ENCODE measurements at regions not wholly inside any gene's neighbourhood (a gene's known extent, or its start where the extent isn't known, plus 50 kb on each side); places are given as distances from the start of the nearest gene placed in this dataset.

GRCh38 chr4:111453216-111453615 is 692.0 kb upstream of the FAM241A start:
- H2BK15ac ChIP-seq (ENCODE audit: low read length): no peak overlapping the region
- TF ChIP-seq KDM4A (IDR thresholded peaks at IDR 0.05; ENCODE audit: low read depth, low read length, severe bottlenecking) (no peak), CHD2 (IDR thresholded peaks at IDR 0.05; ENCODE audit: low read length) (no peak), JUND (IDR thresholded peaks at IDR 0.05; ENCODE audit: low read length) (no peak), EGR1 (IDR thresholded peaks at IDR 0.05; ENCODE audit: borderline replicate concordance, low read depth, low read length) (no peak), GTF2F1 (IDR thresholded peaks at IDR 0.05; ENCODE audit: borderline replicate concordance, low read depth, low read length) (no peak), POLR2AphosphoS5 (IDR thresholded peaks at IDR 0.05; ENCODE audit: low read depth, low read length) (no peak), NRF1 (IDR thresholded peaks at IDR 0.05; ENCODE audit: low read depth, low read length) (no peak), JUN (IDR thresholded peaks at IDR 0.05; ENCODE audit: low read depth, low read length) (no peak), TCF12 (IDR thresholded peaks at IDR 0.05; ENCODE audit: low read depth, low read length) (no peak), SAP30 (IDR thresholded peaks at IDR 0.05; ENCODE audit: insufficient read depth, insufficient replicate concordance, low read length) (no peak), RFX5 (IDR thresholded peaks at IDR 0.05; ENCODE audit: borderline replicate concordance, low read depth, low read length) (no peak), FOSL1 (IDR thresholded peaks at IDR 0.05; ENCODE audit: insufficient read depth, low read depth, low read length) (no peak), KDM5A (IDR thresholded peaks at IDR 0.05; ENCODE audit: low read length) (no peak), POLR2A (IDR thresholded peaks at IDR 0.05; ENCODE audit: control extremely low read depth in 1 of 2, low read depth in 2 of 2, low read length in 2 of 2) (no peak), TBP (IDR thresholded peaks at IDR 0.05; ENCODE audit: low read depth, low read length) (no peak), PHF8 (conservative IDR thresholded peaks at IDR 0.05; ENCODE audit: low read depth, low read length) (no peak)
- TF ChIP-seq, protein P1, sequence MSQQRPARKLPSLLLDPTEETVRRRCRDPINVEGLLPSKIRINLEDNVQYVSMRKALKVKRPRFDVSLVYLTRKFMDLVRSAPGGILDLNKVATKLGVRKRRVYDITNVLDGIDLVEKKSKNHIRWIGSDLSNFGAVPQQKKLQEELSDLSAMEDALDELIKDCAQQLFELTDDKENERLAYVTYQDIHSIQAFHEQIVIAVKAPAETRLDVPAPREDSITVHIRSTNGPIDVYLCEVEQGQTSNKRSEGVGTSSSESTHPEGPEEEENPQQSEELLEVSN (IDR thresholded peaks at IDR 0.05): no peak

More at GRCh38 chr4:111453216-111453615, 692.0 kb upstream of the FAM241A start:
- no peak for FAIRE-seq
- Histone ChIP-seq H3K18ac (ENCODE audit: extremely low read depth, low read length) (no peak overlapping the region), H3K4me3 (ENCODE audit: extremely low read depth in 1 of 4, insufficient read depth in 2 of 4, low read depth in 3 of 4, low read length in 4 of 4) (no peak overlapping the region), H3K27me3 (replicated peaks in 1 of 4; ENCODE audit: control insufficient read depth in 3 of 4, extremely low read depth in 1 of 4, insufficient read depth in 3 of 4, low read length in 3 of 4) (no peaks in the 10 kb centered on the region), H3K9me3 (ENCODE audit: insufficient read depth in 2 of 2, low read depth in 1 of 2, low read length in 1 of 2) (no peaks in the 10 kb centered on the region), H4K5ac (ENCODE audit: insufficient read length, low read depth, low read length) (no peak overlapping the region), H3K14ac (ENCODE audit: insufficient read length) (no peak overlapping the region), H4K91ac (replicated peaks; ENCODE audit: insufficient read length, low read length) (no peak overlapping the region), H3K56ac (replicated peaks; ENCODE audit: insufficient read length, low read depth, low read length) (no peak overlapping the region), H3K79me2 (ENCODE audit: control insufficient read depth in 1 of 2, insufficient read depth in 2 of 2, low read length in 2 of 2) (no peaks in the 10 kb centered on the region), H3K4me2 (ENCODE audit: insufficient read depth in 1 of 2, low read depth in 2 of 2, low read length in 2 of 2) (no peak overlapping the region), H4K8ac (ENCODE audit: extremely low read depth, insufficient read depth, low read length) (no peak overlapping the region), H3K79me1 (ENCODE audit: low read depth, low read length) (no peaks in the 10 kb centered on the region), H2AFZ (ENCODE audit: low read length) (no peak overlapping the region), H2BK5ac (ENCODE audit: low read depth, low read length) (no peak overlapping the region), H2BK120ac (replicated peaks; ENCODE audit: low read depth, low read length) (no peak overlapping the region), H2AK5ac (ENCODE audit: low read depth, low read length) (no peak overlapping the region), H3K23ac (ENCODE audit: insufficient read length) (no peak overlapping the region), H3K36me3 (ENCODE audit: control insufficient read depth in 2 of 4, insufficient read depth in 4 of 4, low read length in 3 of 4) (no peaks in the 10 kb centered on the region), H3K4ac (replicated peaks; ENCODE audit: insufficient read length, low read depth, low read length) (no peak overlapping the region), H2BK12ac (ENCODE audit: low read depth, low read length) (no peak overlapping the region), H3K27ac (ENCODE audit: low read depth, low read length) (no peak overlapping the region), H3K4me1 (replicated peaks in 1 of 4; ENCODE audit: control insufficient read depth in 3 of 4, insufficient read depth in 4 of 4, low read length in 3 of 4) (no peaks in the 10 kb centered on the region), H2BK20ac (ENCODE audit: low read length) (no peak overlapping the region), H4K20me1 (replicated peaks in 1 of 2; ENCODE audit: control insufficient read depth in 1 of 2, insufficient read depth in 2 of 2, low read length in 2 of 2) (no peaks in the 10 kb centered on the region), H3K9ac (replicated peaks in 1 of 4; ENCODE audit: extremely low read depth in 1 of 4, low read depth in 3 of 4, low read length in 3 of 4) (no peak overlapping the region), H3K23me2 (ENCODE audit: low read depth, low read length) (no peaks in the 10 kb centered on the region; the same call in 1 of the 2 replicates)
- no peak for DNase-seq (ENCODE audit: low read depth in 1 of 2, low spot score in 2 of 2)
- ChIA-PET CTCF (ENCODE audit: partially characterized antibody) (interaction anchor here (1.7 kb wide), 1 partner anchor 8 kb away, joined by 4 read pairs; no protein-coding TSS in a partner anchor), POLR2A (ENCODE audit: partially characterized antibody) (no interaction called here)
